ENCODE measurements at regions not wholly inside any gene's neighbourhood (a gene's known extent, or its start where the extent isn't known, plus 50 kb on each side); places are given as distances from the start of the nearest gene placed in this dataset.

DNA sequence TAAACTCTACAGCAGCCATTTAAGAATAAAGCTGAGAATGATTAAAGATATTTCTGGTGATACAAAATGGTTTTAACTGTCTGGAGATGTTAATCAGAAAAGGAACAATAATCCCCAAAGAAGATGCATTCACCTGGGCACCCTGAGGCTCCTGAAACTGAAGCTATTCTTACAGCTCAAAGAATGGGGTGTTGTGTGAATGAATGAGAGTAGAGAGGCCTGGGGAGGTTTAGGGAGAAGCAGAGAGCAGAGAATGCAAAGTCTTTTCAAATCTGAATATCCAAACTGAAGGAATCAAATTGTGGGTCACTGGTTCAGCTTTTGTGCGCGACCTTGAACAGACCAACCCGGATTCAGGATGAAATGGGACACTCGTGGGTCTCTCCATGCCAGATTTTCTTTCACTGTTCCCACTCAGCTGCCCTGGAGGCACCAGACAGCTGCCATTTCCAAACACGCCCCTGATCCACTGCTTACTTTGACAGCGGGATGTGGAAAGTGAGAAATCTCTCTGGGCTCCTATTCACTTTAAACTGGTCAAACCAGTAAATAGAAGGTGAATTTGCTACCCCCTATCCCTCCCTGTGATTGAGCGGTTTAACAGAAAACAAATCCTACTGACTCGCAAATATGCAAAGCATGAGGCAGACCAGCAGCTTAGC lies 485.5 kb upstream of the THBS1 start:
- no peak for DNase-seq

GRCh38 chr15:39096608-39097205 lies 484.2 kb upstream of the THBS1 start:
- no peak for DNase-seq

GRCh38 chr15:39099524-39099923 lies 481.4 kb upstream of the THBS1 start:
- no peak for DNase-seq

GRCh38 chr15:39100106-39100660 lies 480.7 kb upstream of the THBS1 start:
- no peak for DNase-seq

- DNase-seq = no peak
These were observed 478.4 kb upstream of the THBS1 start for GRCh38 chr15:39102431-39102830.

DNA sequence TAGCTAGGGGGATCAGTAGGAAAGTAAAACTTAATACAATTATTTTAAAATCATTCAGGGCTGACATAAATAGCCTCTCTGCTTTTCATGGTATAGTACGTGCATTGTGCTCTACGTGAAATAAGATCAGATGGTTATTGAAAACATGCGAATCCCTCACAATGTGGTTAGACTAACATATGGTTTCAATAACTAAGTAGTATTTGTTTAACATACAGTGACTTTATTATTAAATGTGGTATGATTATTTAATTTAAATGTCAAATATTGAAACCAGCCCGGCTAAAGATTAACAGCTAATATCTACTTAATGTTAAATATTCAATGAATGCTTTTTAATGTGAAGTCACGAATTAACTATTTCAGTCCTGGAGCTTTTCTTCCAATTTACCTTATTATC lies 473.9 kb upstream of the THBS1 start:
- no peak for DNase-seq

DNA sequence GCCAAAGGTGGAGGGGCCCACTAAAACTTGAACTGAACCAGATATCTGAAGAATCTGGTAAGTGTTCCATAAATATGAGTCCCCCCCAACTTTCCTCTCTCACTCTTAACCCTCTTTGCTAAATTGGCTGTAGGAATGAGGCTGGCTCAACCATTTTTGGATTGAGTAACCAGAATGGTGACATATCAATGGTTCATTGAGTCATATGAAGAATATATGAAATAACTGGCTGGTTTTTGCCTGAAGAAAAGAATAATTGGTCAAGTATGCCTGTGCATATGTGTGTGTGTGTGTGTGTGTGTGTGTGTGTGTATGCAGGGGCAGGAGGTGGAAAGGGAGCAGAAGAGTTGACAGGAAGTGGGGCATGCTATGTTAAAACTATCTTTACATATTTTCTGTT lies 472.9 kb upstream of the THBS1 start:
- no peak for DNase-seq

GRCh38 chr15:39110336-39110735 lies 470.5 kb upstream of the THBS1 start:
- no peak for DNase-seq

GRCh38 chr15:39110746-39111145 lies 470.1 kb upstream of the THBS1 start:
- no peak for DNase-seq

GRCh38 chr15:39113741-39114140 lies 467.1 kb upstream of the THBS1 start:
- DNase-seq = no peak

DNA sequence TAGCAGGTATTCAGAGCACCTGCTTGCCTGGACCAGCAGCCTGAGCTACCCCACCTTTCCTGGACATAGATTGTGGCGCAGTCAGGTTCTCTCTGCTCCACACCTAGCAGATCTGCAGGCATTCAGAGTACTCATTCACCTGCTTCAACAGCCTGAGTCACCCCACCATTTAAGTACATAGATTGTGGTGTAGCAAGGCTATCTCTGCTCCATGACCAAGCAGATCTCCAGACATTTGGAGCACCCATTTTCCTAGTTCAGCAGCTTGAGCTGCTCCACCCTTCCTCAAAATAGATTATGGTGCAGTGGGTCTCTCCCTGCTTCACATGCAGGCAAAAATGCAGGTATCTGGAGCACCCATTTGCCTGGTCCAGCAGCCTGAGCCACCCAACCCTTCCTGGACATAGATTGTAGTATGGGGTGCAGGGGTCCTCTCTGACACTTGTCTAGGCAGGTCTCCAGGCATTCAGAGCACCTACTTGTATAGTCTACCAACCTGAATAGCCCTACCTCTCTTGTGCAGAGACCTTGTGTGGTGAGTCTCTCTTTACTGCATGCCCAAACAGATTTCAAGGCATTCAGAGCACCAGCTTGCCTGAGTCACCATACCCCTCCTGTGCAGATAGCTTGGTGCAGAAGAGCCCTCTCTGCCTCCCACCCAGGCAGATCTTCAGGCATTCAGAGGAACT lies 466.0 kb upstream of the THBS1 start:
- DNase-seq = no peak

GRCh38 chr15:39115379-39116057 lies 465.4 kb upstream of the THBS1 start:
- no peak for DNase-seq

- DNase-seq = no peak
These were observed 462.4 kb upstream of the THBS1 start for GRCh38 chr15:39118510-39118909.

- no peak for DNase-seq
These were observed 456.7 kb upstream of the THBS1 start for GRCh38 chr15:39124155-39124552.

GRCh38 chr15:39124553-39125171 lies 456.2 kb upstream of the THBS1 start:
- no peak for DNase-seq

GRCh38 chr15:39125226-39125625 lies 455.7 kb upstream of the THBS1 start:
- DNase-seq = no peak

GRCh38 chr15:39125904-39126303 lies 455.0 kb upstream of the THBS1 start:
- peak; percentile 16 for DNase-seq

GRCh38 chr15:39127151-39127790 lies 453.6 kb upstream of the THBS1 start:
- DNase-seq = no peak

GRCh38 chr15:39127925-39128617 lies 452.8 kb upstream of the THBS1 start:
- DNase-seq = no peak

- no peak for DNase-seq
These were observed 452.1 kb upstream of the THBS1 start for GRCh38 chr15:39128746-39129145.

DNA sequence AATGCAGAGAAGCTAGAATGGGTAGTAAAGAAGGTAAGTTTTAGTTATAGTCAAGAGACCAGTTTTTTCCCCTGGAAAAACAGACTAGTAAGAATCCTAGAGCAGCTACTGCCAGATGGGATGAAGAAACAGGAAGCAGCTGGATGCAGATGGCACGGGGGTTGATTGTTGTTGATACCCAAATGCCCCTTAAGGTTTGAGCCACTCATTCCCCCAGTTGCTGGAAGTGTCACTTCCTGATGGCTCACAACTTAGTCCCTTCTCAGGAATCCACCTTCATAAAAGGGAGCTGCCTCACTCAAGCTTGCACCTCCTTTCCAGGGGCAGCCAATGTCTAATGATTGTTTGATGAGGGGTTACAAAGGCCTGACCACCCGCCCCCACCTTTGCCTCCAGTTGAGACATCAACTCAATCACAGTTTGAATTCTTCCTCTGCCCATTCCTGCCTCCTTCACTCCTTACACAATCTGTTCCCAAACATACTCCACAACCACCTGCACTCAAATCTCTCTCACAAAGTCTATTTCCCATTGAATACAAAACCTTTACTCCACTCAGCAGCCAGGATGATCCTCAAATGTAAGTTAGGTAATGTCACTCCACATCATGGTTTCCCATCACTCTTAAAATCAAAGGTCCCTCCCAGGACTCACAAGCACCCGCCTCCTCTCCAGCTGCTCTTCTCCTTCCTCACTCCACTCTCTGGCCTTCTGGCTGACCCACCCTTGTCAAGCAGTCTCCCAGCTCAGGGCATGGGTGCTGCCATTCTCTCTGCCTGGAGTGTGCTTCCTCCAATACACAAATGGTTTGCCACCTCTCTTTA lies 450.1 kb upstream of the THBS1 start:
- DNase-seq = peak; percentile 17
